Left hindlimb (tissue), 1 donor: ENCODE measurements at regions not wholly inside any gene's neighbourhood (a gene's known extent, or its start where the extent isn't known, plus 50 kb on each side); places are given as distances from the start of the nearest gene placed in this dataset.
A peak's percentile ranks its signal among the peaks of the same experiment; 100 is the strongest.

Experiments
- DNase-seq: peaks from one replicate; pipeline ENCODE4 v3.0.0-alpha.2; 2018

GRCh38 chr20:22922987-22923386 is 112.1 kb upstream of the SSTR4 start:
- DNase-seq: no peak

DNA sequence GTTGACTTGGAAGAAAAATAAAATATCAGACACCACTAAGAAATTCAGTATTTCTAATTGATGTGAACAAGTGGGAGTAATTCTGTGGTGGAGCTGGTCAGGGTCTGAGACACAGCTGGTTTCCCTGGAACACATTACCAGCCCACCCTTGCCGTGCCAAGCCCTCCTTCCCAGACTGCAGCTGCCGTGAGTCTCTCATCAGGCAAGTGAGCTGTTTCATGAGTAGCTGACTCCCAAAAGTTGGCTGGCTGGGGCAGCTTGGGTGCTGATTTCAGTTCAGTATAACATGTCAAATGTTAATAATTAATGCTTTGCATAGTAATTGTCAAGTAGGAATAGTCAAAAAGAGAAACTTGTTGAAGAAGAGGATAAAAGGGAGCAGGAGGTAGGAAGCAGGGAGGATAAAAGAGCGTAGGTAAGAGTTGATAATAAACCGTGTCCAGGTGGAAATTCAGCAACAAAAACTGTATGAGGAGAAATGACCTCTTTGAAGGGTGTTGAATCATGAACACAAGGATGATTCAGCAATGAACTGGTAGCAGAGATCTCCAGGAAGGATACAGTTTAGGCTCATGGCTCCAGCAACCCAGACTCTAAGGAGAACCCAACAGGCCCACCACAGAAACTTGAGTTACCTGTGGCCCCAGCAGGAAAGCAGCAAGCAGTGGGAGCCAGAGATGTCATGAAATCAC is 110.9 kb upstream of the SSTR4 start:
- peak; percentile 55 for DNase-seq

- no peak for DNase-seq
Observed at GRCh38 chr20:22924949-22925612, 110.0 kb upstream of the SSTR4 start.

GRCh38 chr20:22925613-22925983 is 109.5 kb upstream of the SSTR4 start:
- no peak for DNase-seq

GRCh38 chr20:22927537-22927936 is 107.6 kb upstream of the SSTR4 start:
- DNase-seq: no peak

GRCh38 chr20:22928679-22929078 is 106.4 kb upstream of the SSTR4 start:
- no peak for DNase-seq

DNA sequence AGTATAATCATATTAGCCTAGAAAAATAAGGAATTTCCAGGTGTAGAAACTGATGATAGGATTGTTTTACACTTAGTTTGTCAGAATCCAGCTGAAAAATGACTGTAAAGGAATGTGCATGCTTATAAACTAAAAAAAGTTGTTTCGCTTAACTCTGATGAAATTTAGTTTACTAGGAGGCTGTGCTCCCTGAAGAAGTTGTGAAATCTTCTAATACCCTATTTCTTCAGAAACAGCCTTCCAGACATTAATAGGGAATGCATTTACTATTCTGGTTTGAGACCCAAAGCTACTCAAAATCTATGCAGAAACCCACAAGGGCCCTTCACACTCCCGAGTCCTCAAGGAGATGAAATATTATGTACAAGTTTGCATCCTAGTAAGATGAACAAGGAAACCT is 105.5 kb upstream of the SSTR4 start:
- no peak for DNase-seq

DNA sequence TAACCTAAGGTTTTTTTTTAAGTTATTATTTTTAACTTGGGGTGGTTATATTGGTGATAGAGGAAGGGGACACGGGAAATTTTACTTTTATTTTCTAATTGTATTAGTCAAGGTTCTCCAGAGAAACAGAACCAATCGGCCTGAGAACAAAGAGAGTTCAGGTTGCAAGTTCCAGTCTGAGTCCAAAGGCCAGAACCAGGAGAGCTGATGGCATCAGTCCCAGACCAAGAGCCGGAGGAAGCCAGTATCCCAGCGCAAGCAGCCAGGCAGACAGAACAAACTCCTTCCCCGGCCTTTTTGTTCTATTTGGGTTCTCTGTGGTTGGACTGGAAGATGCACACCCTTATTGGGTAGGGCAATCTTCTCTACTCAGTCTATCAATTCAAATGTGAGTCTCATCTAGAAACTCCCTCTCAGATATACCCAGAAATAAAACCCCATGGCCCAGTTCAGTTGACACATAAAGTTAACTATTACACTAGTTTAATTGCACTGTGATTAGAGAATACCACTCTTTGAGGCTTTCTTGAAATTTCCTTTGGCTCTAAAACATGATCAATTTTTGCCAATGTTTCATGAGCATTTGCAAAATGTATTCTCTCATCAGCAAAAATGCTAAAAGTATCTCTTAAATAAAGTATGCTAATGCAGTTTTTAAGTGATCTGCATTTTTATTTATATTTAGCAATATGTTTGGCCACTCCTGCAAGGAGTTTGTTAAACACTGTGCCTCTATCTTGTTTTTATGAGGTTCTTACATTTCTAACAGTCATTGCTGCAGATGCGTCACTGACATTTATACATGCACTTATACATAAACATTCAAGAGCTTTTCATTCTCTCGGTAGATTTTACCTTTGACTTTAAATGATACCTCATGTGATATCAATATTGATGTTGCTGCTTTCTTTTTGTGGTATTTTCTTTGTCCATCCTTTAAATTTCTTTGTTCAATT is 103.2 kb upstream of the SSTR4 start:
- no peak for DNase-seq

GRCh38 chr20:22939181-22939580 is 95.9 kb upstream of the SSTR4 start:
- no peak for DNase-seq

DNA sequence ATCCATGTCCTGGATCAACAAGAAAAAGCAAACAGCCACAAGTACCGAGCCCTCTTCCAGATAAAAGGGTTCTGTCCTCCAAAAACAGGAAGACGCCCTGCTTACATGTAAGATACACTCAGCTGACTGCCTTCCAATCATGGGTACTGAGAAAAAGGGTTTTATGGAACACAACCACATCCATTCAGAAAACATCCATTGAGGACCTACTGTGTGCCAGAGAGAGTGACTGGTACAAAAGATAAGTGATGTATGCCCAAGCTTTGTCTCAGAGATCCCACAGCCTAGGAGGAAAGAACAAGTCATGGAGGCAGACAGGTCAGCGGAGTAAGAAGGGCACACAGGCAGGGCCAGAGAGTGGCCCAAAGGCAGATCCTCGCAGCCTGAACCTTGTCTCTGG is 94.8 kb upstream of the SSTR4 start:
- no peak for DNase-seq

GRCh38 chr20:22941550-22941949 is 93.6 kb upstream of the SSTR4 start:
- no peak for DNase-seq

DNA sequence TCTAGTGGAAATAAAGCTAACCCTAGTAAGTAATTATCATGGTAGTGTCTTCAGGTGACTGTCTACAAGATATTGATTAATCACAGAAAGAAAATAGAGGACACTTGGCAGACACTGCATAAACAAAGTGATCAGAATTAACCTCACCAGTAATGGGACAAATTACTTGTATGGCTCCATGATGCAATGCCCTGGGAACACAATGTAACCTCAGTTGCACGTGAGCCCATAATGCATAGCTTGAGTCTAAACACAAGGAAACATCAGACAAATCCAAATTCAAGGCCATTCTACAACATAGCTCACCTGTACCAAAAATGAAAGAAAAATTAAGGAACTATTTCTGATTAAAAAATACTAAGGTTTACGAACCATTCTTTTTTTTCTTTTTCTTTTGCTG is 92.4 kb upstream of the SSTR4 start:
- DNase-seq: no peak

DNA sequence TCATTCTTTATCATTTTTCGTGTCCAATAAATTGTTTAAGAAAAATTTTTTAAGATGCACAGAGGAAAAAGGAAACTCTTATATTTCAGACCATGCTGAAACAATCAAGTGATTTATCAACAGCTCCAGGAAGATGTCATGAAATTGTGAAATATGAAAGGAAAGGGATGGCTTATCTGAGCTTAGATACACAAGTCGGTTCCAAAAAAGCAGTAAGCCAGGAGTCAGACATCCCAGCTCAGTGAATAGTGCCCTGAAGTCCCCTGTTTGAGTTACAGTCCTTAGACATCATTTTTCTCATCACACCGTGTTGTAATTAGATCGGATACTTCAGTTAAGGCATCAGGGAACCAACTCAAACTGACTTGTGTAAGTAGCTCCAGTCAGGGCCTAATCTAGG is 91.0 kb upstream of the SSTR4 start:
- DNase-seq: no peak

- DNase-seq: no peak
Observed at GRCh38 chr20:22944936-22945335, 90.2 kb upstream of the SSTR4 start.

- DNase-seq: no peak
Observed at GRCh38 chr20:22946596-22946995, 88.5 kb upstream of the SSTR4 start.

DNA sequence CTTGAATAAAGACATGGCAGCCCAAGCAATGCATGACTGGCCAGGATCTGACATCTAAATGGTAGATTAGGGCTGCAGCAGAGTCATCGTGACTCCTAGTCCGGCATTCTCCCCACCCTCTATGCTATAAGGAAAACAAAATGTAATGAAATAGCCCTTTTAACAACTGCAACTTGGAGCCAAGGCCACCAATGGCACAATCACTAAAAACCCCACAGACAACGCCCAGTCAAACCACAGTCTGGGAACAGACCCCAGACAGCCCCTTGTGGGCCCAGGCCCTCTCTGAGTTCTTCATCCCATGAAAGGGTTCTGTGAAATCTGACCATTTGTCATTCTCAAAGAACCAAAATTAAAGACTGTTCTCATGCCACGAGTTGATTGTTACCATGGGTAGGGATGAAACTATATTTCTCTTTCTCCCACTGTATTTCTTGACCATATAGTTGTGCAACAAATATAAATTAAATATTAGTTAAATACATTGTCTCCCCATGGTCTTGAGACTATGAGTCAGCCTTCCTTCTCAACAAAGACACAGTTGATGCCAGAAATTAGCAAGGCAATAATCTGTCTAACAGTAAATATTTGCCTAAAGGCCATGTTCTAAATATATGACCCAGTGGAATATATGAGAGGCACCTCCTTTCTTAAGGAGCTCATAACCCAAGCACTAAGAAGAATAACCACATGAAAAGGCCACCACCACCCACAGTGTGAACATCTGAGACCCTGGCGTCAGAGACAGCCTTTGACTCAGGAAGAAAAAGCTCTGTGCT is 85.6 kb upstream of the SSTR4 start:
- peak; percentile 62 for DNase-seq

DNA sequence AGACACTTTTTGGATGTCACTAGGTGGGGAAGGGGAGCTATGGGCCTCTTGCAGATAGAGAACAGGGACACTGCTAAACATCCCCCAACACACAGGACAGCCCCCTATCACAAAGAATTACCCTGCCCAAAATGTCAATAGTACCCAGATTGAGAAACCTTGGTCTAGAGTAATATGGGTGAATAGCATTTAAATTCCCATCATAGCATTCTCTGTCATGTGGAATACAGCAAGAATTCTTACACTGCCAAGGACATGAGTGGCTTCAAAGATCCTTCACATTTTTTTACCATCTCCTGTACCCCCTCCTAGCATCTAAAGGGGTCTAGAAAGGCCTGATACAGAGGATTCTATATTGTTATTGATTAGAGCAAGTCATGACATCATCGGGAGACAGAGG is 83.1 kb upstream of the SSTR4 start:
- no peak for DNase-seq

GRCh38 chr20:22954661-22955060 is 80.5 kb upstream of the SSTR4 start:
- DNase-seq: no peak

DNA sequence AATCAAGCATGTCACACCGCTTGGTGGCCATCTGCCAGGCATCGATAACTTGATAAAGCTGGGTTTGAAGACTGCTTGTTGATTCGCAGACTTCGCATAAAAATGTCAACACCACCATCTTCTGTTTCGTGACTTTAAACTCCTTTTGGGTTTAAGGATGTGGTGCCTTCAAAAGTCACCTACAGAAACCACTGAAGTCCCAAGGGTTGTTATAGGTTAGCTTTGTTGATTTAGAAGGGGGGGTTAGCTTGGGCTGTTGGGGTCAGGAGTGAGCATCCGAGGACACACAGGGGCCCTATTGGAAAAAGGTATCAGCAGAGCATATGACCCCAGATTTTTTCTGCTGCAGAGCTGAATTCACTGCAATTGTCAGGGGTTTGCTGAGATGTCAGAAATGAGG is 76.7 kb upstream of the SSTR4 start:
- no peak for DNase-seq

DNA sequence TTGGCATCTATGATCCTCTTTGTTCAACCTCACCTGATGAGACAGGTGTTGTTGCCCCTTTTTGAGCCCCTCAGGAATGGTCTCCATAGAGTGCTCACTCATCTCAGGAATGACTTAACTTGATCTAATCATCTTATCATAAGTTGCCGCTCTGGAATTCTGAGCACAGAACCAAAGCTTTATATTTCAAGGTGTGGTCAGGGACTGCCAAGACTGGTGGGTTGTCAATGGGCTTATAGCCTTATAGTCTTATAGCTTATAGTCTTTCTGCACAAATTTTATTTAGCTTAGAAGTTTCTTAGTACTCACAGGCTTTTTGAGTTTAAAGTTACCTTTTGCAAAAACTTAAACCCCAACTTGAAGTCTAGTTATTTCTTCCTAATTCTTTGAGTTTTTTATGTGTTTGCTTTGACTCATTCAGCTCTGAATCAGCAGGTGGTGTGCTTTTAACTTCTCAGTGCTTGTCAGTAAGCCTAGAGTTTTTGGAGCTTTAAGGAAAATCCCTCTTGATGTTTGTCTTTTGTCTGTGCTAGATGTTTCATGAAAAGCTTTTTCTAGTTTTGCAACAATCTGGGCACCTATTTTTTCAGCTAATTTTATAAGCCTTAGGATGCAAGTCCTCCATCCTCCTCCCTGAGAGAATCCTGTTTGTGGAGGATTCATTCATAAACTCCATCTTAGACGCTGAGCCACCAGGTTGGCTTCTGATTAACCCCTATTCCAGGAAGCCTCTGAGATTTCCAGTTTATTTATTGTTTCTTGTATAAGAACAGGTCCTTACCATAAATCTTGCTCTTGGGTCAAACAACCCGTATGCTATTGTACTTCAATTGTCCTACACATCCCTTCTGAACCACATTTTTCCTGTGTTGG is 72.3 kb upstream of the SSTR4 start:
- DNase-seq: no peak

- no peak for DNase-seq
Observed at GRCh38 chr20:22963581-22963980, 71.5 kb upstream of the SSTR4 start.
